Right forelimb (tissue), 1 donor: ENCODE measurements at regions not wholly inside any gene's neighbourhood (a gene's known extent, or its start where the extent isn't known, plus 50 kb on each side); places are given as distances from the start of the nearest gene placed in this dataset.
A peak's percentile ranks its signal among the peaks of the same experiment; 100 is the strongest.
"Not testable (repeated sequence)": the region's sequence is repeated elsewhere in the genome, so short reads cannot be mapped to it uniquely, and the experiment has no call there.

Source experiments
- DNase-seq: peaks from one replicate; pipeline ENCODE4 v3.0.0-alpha.2; 2018

GRCh38 chr18:10121786-10122515 lies 208.1 kb downstream of the VAPA start:
- no peak for DNase-seq

- DNase-seq, result no peak
Observed at GRCh38 chr18:10122988-10123950, 209.5 kb downstream of the VAPA start.

GRCh38 chr18:10124071-10124470 lies 210.3 kb downstream of the VAPA start:
- DNase-seq, result no peak

- no peak for DNase-seq
Observed at GRCh38 chr18:10124557-10124956, 210.7 kb downstream of the VAPA start.

- DNase-seq, result no peak
Observed at GRCh38 chr18:10124967-10125366, 211.2 kb downstream of the VAPA start.

- no peak for DNase-seq
Observed at GRCh38 chr18:10127729-10128128, 213.9 kb downstream of the VAPA start.

- DNase-seq, result no peak
Observed at GRCh38 chr18:10128921-10129501, 215.2 kb downstream of the VAPA start.

- no peak for DNase-seq
Observed at GRCh38 chr18:10130606-10131005, 216.8 kb downstream of the VAPA start.

- DNase-seq, result no peak
Observed at GRCh38 chr18:10131081-10131459, 217.3 kb downstream of the VAPA start.

- DNase-seq, result no peak
Observed at GRCh38 chr18:10131460-10132395, 217.9 kb downstream of the VAPA start.

- no peak for DNase-seq
Observed at GRCh38 chr18:10133516-10133915, 219.7 kb downstream of the VAPA start.

GRCh38 chr18:10134204-10134603 lies 220.4 kb downstream of the VAPA start:
- no peak for DNase-seq

GRCh38 chr18:10134749-10135148 lies 220.9 kb downstream of the VAPA start:
- not testable (repeated sequence) for DNase-seq

GRCh38 chr18:10135302-10135926 lies 221.6 kb downstream of the VAPA start:
- DNase-seq, result no peak

- no peak for DNase-seq
Observed at GRCh38 chr18:10138719-10139118, 224.9 kb downstream of the VAPA start.

GRCh38 chr18:10139783-10140410 lies 226.1 kb downstream of the VAPA start:
- DNase-seq, result no peak

- DNase-seq, result no peak
Observed at GRCh38 chr18:10140461-10141282, 226.9 kb downstream of the VAPA start.

GRCh38 chr18:10141559-10141958 lies 227.7 kb downstream of the VAPA start:
- DNase-seq, result no peak

GRCh38 chr18:10142056-10142455 lies 228.2 kb downstream of the VAPA start:
- DNase-seq, result no peak

- DNase-seq, result peak; percentile 68
Observed at GRCh38 chr18:10142496-10143160, 228.8 kb downstream of the VAPA start.
